ENCODE measurements at regions not wholly inside any gene's neighbourhood (a gene's known extent, or its start where the extent isn't known, plus 50 kb on each side); places are given as distances from the start of the nearest gene placed in this dataset.

- POLR2A ChIA-PET, result interaction anchor here (0.6 to 0.7 kb wide), 2 partner anchors 268 to 1654 kb away, joined by 4 to 5 read pairs; no protein-coding TSS in a partner anchor
- no peak for TF ChIP-seq ZNF239 (tag by site-specific recombination; IDR thresholded peaks at IDR 0.05)
- CTCF ChIA-PET, result interaction anchor here (0.6 kb wide), 1 partner anchor 13 kb away, joined by 3 read pairs; no protein-coding TSS in a partner anchor
- Histone ChIP-seq H3K9me3 (ENCODE audit: control insufficient read depth, insufficient read depth, low read depth, low read length) (no peaks in the 10 kb centered on the region), H3K4me1 (ENCODE audit: control insufficient read depth, insufficient read depth, low read length) (no peaks in the 10 kb centered on the region), H3K4me3 (ENCODE audit: low read depth, low read length) (no peak overlapping the region), H3K36me3 (ENCODE audit: control insufficient read depth in 2 of 2, insufficient read depth in 1 of 2, low read length in 2 of 2) (no peaks in the 10 kb centered on the region), H3K27ac (ENCODE audit: extremely low read depth, low read depth, low read length) (no peak overlapping the region)
Observed at GRCh38 chr7:82699773-82700186, 256.2 kb upstream of the CACNA2D1 start.

GRCh38 chr7:82697897-82698296 lies 254.3 kb upstream of the CACNA2D1 start:
- Histone ChIP-seq H3K4me3 (ENCODE audit: low read depth, low read length) (no peak overlapping the region), H3K4me1 (ENCODE audit: control insufficient read depth, insufficient read depth, low read length) (no peaks in the 10 kb centered on the region), H3K27ac (ENCODE audit: extremely low read depth, low read depth, low read length) (no peak overlapping the region), H3K9me3 (ENCODE audit: control insufficient read depth, insufficient read depth, low read depth, low read length) (no peaks in the 10 kb centered on the region), H3K36me3 (ENCODE audit: control insufficient read depth in 2 of 2, insufficient read depth in 1 of 2, low read length in 2 of 2) (no peaks in the 10 kb centered on the region)
- POLR2A ChIA-PET, result no interaction called here
- CTCF ChIA-PET, result no interaction called here
- TF ChIP-seq SCRT1 (tag by site-specific recombination; IDR thresholded peaks at IDR 0.05; ENCODE audit: borderline replicate concordance) (no peak), ZNF768 (tag by site-specific recombination; IDR thresholded peaks at IDR 0.05) (no peak), BCL11A (tag by site-specific recombination; IDR thresholded peaks at IDR 0.05; ENCODE audit: low read depth) (no peak), ZNF626 (tag by site-specific recombination; IDR thresholded peaks at IDR 0.05) (no peak), ZNF10 (tag by site-specific recombination; IDR thresholded peaks at IDR 0.05) (no peak), MEIS1 (CRISPR knock-in tag; IDR thresholded peaks at IDR 0.05; ENCODE audit: borderline replicate concordance) (no peak), ZNF112 (tag by site-specific recombination; IDR thresholded peaks at IDR 0.05) (no peak), ZNF416 (tag by site-specific recombination; IDR thresholded peaks at IDR 0.05) (no peak), ZNF645 (tag by site-specific recombination; IDR thresholded peaks at IDR 0.05) (no peak)

- no peaks in the 10 kb centered on the region for H3K9me3 ChIP-seq (ENCODE audit: control insufficient read depth, insufficient read depth, low read depth, low read length)
- CTCF ChIA-PET, result no interaction called here
- H3K36me3 ChIP-seq (ENCODE audit: control insufficient read depth in 2 of 2, insufficient read depth in 1 of 2, low read length in 2 of 2), result no peaks in the 10 kb centered on the region
- H3K4me3 ChIP-seq (ENCODE audit: low read depth, low read length), result no peak overlapping the region
- POLR2A ChIA-PET, result no interaction called here
- H3K4me1 ChIP-seq (ENCODE audit: control insufficient read depth, insufficient read depth, low read length), result no peaks in the 10 kb centered on the region
- TF ChIP-seq WT1 (tag by site-specific recombination; IDR thresholded peaks at IDR 0.05) (no peak), ZNF223 (tag by site-specific recombination; IDR thresholded peaks at IDR 0.05) (no peak), ZNF221 (tag by site-specific recombination; IDR thresholded peaks at IDR 0.05; ENCODE audit: borderline replicate concordance) (no peak), ZBTB44 (tag by site-specific recombination; IDR thresholded peaks at IDR 0.05) (no peak), SCRT2 (tag by site-specific recombination; IDR thresholded peaks at IDR 0.05) (no peak), ZSCAN30 (tag by site-specific recombination; IDR thresholded peaks at IDR 0.05) (no peak), ZNF394 (tag by site-specific recombination; IDR thresholded peaks at IDR 0.05; ENCODE audit: borderline replicate concordance) (no peak), ZNF155 (tag by site-specific recombination; IDR thresholded peaks at IDR 0.05) (no peak), YY1 (tag by site-specific recombination; IDR thresholded peaks at IDR 0.05) (no peak), ZNF555 (tag by site-specific recombination; conservative IDR thresholded peaks at IDR 0.05) (no peak), BCL6B (tag by site-specific recombination; IDR thresholded peaks at IDR 0.05) (no peak), ZNF398 (tag by site-specific recombination; IDR thresholded peaks at IDR 0.05) (no peak), ZNF157 (tag by site-specific recombination; IDR thresholded peaks at IDR 0.05) (no peak), ZNF37A (tag by site-specific recombination; IDR thresholded peaks at IDR 0.05) (no peak), ZNF830 (tag by site-specific recombination; IDR thresholded peaks at IDR 0.05; ENCODE audit: low read depth) (no peak)
- H3K27ac ChIP-seq (ENCODE audit: extremely low read depth, low read depth, low read length), result no peak overlapping the region
Observed at GRCh38 chr7:82696631-82697030, 253.1 kb upstream of the CACNA2D1 start.

All from HEK293 (cell line).